ENCODE measurements at regions not wholly inside any gene's neighbourhood (a gene's known extent, or its start where the extent isn't known, plus 50 kb on each side); places are given as distances from the start of the nearest gene placed in this dataset.

- no peak for TF ChIP-seq CTCF (IDR thresholded peaks at IDR 0.05 in 4 of 5, conservative IDR thresholded peaks at IDR 0.05 in 1 of 5)
- no peak for TF ChIP-seq POLR2A (IDR thresholded peaks at IDR 0.05)
These were observed 779.6 kb upstream of the ADGRL2 start for GRCh38 chr1:81021134-81021533.
